ENCODE measurements at regions not wholly inside any gene's neighbourhood (a gene's known extent, or its start where the extent isn't known, plus 50 kb on each side); places are given as distances from the start of the nearest gene placed in this dataset.
A peak's percentile ranks its signal among the peaks of the same experiment; 100 is the strongest.

DNA sequence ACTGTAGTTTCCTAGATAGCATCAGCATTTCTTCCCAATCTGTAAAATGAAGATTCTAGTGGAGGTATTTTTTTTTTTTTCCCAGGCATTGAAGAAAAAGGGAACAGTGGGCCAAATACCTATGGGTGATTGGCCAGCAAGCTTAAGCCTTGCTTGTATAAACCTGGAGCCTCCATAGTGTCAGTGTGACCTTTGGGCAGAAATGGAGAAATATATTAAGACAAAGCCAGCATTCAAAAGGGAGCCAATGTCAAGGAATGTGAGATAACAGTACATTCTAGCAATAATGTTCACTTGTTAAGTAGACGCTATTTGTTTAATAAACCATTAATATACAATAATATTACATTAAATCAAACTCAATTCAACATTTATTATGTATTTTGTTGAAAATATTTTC lies 275.4 kb downstream of the FOXA2 start:
- no peak for DNase-seq

DNA sequence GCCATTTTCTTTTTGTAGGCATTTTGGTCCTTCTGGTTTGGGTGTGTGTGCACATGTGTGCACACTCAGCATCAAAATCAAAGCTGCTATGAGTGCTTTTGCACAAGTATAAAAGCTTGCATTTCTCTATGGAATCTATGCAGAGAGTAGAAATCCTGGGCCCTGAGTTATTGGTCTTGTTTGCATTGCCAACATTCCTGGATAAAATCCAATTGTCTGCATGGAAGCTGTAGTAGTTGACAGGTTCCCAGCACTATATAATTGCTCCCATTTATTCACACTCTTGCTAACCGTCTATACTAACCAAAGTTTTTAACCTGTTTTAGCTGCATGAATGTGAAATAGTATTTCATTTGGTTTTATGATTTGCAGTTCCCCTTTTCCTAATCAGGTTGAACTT lies 277.0 kb downstream of the FOXA2 start:
- DNase-seq, result peak; percentile 39

DNA sequence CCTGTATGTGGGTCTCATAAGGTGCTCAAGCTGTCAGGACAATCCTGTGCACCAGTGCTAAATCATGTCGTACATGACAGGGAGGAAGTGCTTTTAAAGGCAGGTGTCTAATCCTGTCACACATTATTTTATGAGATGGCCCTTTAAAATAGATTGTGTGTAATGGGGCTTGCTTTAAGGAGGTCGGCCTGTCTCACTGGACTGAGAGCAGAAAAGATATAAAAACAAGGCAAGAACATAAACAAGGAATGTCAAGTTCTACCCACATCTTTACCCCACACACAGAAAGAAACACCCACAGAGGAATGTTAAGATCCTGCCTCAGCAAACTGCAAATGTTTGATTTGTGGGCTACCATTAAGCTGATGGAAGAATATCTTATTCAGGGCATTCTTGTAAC lies 279.0 kb downstream of the FOXA2 start:
- DNase-seq, result no peak

DNA sequence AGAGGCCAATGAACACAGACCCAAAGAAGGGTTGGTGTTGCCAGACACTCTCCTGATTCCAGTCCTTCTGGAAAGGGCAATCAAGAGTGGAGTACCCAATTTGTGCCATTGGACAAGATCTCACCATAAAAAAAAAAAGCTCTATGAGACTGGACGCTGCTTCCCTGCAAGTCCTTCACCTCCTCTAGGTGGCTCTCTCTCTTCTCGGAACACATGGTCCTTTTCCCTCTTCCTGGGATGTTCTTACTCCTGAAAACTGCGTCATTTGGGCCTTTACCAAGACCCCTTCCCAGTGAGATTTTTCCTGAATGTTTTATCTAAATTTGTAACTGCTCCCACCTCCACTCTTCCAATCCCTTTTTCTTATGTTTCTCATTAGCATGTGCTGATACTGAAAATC lies 280.8 kb downstream of the FOXA2 start:
- DNase-seq, result no peak

DNA sequence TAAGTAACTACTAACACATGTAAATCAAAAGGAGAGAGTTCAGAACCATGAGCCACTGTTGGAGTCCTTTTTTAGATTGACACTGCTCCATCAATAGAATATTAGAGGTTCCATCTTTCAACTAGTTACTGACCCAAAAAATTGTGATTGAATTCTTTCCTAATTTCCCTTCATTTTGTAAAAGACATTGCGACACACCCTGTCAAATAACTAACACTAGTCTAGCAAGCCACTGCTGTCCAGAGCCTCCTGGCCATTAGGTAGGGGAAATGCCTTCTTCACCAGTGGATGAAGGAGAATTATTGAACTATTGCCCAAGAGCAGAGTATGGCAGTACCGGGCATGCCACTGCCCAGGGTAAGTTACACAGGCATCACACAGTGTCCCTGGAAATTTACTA lies 282.3 kb downstream of the FOXA2 start:
- DNase-seq, result no peak

DNA sequence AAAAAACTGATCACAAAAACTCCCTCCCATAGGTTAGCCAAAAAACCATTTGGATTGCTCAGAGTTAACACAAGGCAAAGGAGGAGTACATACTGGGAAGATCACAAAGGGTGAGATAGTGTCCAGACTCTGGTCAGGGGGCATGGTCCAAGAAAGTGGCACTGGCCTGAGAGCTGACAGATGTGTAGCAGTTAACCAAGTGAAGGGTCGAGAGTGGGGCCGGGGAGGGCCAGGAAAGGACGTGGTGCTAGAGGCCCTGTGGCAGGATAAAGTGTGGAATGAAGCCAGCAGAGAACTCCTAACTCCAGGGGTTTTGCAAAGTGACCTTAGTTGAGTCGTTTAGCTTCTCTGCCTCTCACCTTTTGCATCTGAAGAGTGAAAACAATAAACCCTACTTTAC lies 290.5 kb downstream of the FOXA2 start:
- DNase-seq, result no peak

DNA sequence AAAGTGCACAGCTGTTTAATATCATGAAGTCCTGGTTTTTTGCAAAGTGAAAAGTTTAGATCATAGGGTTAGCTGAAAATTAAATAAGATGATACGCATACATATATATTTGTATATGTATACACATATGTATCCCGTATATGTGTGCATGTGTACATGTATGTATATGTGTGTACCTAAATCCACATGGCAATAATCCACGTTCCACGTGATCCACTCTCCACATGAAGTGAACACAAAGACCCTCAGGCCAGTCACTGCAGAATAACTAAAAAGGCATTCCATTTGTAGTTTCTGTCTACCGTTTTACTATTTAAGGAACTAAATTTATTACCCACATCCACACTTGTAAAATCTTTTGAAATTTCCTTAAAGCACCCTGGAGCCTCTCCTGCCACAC lies 294.9 kb downstream of the FOXA2 start:
- no peak for DNase-seq

DNA sequence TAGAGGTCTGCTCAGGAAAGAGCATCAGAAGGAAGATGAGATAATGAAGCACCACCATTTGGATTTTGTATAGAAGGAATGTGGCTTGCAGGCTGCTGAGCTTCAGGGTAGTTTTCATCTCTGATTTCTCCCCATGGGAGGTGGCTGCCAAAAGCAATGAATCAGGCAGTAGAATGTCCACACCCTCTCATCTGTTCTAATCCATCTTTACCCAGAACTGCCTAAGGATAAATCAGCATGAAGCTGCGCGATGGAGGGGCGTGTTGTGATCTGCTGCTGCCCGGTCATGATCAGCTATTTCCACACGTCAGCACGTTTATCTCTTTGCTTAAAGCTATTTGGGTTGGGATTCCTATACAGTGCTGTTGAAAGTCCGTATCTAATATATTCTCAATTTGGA lies 295.4 kb downstream of the FOXA2 start:
- no peak for DNase-seq

DNA sequence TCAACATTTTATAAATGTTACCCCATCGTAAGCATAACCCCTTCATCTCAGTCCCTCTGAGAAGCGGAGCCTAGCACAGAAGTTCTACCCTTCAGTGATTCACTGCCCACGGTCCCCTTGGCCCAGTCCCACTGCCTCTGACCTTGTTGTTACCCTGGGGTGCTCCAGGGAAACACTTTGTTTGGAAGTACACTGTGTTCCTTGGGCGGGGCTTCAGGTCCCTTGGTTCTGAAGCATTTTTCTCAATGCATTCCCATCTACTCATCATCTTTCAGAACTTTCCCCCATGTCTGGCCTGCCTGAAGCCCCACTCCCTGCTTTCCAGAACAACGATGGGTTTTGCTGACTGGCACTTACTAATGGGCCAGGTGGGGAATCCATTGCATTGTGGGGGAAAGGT lies 296.2 kb downstream of the FOXA2 start:
- no peak for DNase-seq

DNA sequence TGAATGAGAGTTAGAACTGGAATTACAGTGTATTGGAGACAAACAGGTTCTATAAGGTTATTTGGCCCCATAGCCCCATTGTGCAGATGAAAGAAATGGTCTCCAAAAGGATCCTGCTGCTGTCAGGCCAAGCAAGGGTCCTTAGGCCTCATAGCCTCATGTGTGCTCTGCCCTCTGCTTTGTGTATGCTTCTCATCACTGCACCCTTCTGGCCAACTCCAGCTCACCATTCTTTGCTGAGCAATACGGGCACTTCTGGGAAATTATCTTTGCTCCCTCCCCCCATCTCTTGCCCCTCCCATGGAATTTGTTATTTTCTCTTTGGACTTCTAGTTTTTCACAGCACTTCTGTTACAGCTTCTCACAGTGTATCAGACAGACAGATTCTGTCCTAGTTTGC lies 298.8 kb downstream of the FOXA2 start:
- DNase-seq, result no peak

DNA sequence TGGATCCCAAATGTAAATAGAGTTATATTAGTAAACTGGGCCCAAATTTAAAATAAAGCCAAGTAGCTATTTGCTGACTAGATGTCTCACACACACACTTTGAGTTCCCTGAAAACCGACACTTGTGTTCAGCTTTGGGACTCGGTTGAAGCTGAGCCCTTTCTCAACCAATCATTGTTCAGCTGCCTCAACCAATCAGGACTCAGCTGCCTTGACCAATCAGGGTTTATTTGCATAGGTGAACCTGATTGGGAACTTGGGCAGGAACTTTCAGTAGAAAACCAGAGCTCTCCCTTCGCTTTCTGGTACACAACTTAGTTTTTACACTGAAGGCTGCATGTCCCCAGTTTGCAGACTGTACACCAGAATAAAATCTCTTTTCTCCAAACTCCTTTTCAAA lies 301.7 kb downstream of the FOXA2 start:
- no peak for DNase-seq

DNA sequence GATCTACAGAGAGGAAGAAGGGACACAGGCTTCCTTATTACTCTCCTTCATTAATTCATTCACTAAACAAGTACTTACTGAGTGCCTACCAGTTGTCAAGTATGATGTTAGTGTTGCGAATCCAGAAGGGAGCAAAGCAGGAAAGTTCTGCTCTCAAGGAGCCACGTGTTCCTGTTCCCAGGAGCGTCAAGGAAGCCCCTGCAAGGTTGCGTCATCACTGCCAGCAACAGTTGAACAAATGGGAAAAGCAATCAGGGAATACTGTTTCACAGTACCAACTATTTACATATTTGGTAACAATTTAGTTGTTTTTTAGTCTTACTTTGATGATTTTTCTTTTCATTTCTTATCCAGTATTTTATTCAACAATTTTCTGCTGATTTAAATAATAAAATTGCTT lies 310.0 kb downstream of the FOXA2 start:
- no peak for DNase-seq

DNA sequence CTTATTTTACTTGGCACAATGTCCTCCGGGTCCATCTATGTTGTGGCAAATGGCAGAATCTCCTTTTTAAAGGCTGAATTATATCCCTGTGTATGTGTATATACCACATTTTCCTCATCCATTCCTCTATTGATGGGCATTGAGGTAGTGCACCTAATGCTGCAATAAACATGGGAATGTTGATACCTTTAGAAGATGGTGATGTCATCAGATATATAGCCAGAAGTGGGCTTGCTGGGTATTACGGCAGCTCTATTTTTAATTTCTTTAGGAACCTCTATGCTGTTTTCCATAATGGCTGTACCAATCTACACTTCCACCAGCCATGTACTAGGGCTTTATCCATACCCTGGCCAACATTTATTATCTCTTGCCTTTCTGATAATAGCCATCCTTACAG lies 315.7 kb downstream of the FOXA2 start:
- no peak for DNase-seq

DNA sequence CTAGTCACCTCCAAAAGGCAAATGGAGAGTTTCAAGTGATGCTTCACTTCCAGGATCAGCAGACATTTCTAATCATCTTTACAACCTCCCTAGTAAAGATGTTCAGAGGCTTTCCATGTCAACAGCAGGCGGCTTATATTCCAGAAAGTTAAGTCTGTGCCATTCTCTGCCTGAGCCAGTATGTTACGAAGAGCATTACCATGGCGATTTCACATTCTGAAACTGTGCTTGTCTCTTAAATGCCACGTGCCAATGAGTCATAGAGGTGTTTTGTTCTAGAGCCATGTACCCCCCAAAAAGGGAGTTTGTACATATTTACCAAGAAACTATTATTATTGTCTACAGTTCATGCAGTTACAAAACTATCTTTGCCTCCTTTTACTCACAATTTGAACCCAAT lies 319.5 kb downstream of the FOXA2 start:
- no peak for DNase-seq

DNA sequence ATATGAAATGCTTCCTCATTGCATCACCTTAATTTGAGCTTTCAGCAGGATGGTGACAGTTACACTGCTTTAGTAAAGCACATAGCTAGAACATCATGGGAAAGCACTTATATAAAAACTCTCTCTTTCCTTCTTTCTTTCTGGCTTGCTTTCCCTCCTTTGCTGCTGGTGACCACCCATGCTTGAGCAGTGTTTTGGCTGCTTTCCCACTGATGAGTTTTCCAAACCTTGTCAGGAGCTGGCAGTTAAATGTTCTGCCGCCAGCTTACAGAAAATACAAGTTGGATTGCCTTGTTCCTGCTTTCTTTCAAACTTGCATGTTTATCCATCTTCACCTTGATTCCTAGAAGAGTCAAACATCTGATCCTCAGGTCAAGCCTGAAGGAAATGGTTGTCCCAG lies 323.9 kb downstream of the FOXA2 start:
- no peak for DNase-seq

DNA sequence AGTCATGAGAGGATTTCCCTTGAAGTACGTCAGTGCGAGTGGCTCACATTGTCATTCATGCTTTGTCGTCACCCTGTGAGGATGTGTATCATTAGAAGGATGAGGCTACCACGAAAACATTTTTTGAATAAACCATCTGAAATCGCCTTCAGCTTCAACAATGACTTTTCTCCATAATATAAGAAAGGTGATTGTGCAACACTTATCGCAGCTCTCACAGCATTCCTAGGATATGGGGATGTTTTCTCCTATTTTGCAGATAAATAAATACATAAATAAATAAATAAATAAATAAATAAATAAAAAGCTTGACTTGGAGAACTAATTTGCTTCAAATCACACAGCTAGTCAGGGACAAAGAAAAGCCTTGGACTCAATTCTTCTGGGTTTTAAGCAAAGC lies 326.5 kb downstream of the FOXA2 start:
- DNase-seq, result no peak

DNA sequence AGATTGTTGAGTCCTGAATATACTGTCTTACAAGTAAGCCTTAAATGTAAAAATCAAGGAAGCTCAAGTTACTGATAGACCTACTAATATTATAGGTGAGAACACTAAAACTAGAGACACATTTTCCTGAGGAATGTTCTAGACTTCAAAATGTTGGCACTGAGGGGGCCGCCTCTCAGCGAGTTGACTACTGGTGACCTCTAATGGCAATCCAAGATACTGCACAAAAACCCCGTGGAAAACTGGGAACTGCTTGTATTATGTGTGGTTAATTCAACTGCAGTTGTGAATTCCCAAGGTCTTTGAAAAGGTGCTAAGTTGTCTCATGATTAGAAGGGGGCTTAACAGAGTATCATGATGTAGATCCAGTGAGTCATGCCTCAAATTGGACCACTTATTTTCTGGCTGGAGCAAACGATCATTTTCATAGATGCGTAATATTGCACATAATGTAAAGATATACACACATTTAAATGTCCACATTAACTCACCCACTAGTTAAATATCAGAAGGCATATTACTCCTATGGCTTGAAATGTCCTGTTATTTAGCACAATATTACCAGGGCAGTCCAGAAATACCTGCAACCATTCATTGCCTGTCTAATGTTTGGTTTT lies 336.2 kb downstream of the FOXA2 start:
- peak; percentile 13 for DNase-seq

DNA sequence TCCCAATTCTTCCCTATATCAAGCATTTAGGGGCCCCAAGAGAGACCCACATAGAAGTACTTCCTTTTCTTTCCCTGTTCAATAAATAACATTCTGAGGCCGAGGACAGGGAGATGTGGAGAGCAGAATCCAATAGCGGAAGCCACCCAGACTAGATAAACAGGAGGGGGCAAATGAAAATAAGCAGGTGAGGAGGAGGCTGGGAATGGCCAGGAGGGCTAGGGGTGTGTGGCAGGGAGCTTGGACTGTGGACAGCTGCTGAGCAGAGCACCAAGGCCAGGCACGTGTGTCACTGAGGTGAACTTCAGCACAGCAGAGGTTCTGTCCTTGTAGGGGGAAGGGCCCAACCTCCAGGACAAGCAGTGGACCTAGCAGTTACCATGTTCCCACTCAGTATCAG lies 339.2 kb downstream of the FOXA2 start:
- DNase-seq, result no peak

DNA sequence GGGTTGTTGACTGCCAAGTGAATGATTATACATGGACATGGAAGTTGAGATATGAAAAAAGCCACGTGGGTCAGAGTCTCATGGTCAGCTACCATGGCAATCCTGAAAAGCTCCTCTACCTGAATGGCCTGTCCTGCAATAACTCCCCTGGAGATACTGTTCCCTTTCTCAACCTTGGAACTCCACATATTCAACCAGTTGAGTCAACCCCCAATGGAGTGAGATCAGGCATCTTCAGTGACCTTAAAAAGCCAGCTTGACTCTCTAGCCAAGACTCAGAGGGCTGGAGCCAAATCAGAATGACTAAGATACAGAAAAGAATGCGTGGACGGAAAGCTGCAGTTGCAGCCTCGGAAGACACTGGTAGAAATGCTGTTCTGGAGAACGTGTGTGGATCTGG lies 341.3 kb downstream of the FOXA2 start:
- no peak for DNase-seq

DNA sequence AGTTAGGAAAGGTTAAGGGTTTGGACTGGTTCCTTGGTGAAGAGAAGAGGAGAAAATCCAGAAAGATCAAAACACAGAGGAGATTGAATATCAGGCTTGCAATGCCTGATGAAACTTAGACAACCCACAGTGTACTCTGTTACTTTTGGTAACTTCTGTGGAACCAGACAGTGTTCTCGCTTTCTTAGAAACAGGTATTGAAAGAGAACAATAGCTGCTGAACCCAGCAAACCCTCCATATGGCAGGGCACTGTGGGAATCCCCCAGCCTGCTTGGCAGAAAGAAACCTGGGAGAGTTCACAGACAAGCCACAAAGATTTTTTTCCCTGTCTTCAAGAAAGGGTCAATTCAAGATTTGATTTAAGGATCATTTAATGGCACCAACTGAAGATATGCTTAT lies 342.8 kb downstream of the FOXA2 start:
- no peak for DNase-seq

DNA sequence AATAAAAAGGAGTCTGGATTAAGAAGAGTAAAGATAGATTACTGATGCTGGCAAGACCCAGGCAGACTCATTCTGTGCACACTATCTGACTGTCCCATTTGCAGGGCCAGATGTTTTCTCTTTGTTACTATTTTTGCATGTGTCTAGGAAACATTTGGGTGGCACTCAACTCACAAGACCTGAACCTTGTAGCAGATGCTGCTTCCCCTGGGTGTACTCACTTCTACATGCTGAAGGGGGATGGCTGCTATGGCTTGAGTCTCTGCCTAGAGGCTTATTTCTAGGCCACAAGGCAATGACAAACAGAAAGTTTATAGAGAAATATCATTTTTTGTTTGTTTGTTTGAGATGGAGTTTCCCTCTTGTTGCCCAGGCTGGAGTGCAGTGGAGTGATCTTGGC lies 351.4 kb downstream of the FOXA2 start:
- DNase-seq, result no peak

DNA sequence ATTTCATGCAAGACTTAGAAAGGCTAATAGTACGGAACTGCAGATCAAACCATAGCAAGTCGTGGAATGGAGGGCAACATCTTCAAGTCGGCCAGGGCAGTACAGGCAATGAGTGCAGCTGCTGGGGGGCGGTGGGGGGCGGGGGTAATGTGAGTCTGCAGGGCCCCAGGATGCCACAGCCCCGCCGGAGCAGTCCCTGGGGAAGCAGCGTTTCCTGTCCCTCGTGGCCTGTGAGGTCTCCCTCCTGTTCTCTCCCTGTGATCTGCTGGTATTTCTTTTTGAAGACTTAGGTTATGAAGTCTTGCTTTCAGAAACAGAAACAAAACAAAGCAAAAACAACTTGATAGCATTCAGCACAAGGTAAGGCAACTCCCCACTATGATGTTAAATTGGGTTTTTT lies 351.9 kb downstream of the FOXA2 start:
- no peak for DNase-seq

DNA sequence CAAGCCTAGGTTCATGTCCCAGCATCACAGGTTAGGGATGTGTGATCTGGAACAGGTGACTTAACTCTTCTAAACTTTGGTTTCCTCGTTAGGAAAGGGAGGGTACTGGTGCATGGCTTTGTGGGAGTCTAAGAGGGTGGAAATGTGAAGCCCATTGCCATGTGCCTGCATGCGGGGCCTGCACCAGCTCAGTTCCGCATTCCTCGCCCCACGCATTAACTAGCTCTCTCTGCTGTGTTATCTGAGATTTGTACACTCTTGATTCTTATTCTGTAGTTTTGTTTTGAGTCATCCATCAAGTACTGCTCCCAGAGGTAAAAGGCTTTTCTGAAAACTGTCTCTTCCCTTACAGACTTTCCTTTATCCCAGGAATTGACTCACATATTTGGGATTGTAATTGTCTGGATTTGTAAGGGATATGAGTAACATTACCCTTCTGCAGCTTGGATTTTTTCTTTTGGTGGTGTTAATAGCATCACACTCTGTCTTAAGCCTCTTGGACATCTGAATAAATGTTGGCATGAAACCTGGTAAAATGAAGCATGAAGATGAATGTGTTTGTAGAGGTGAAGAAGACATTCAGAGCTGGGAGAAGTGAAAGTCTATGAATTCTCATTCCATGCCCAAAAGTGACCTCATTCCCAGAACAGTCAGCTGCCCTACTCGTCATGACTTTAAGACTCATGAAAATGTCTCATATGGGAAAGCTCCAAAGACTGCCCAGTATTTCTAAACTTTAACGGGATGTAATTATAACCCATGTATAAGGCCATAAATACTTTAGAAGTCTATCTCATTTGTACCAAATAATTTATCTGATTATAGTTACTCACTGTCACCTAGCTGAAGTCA lies 357.3 kb downstream of the FOXA2 start:
- no peak for DNase-seq

DNA sequence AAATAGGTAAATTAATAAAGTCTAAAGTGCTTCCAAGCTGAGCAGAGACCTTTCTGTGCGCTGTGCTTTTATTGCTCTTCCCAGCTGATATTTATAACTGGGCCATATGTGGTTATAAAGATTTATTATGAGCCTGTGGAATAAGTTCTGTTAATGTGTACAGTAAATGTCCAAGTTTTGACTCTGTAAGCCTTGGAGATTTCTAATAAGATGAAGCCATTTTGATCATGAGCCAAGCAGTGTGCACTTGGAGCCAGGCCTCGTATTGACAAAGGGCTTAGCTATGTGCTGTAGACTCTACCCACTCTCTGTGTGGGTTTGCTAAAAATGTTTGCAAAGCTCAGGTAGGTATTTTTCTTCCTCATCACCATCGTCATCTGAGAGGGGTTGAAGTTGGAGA lies 361.1 kb downstream of the FOXA2 start:
- DNase-seq, result no peak

All from COR-L47 (cell line).